GM18858 (cell line): ENCODE measurements at regions not wholly inside any gene's neighbourhood (a gene's known extent, or its start where the extent isn't known, plus 50 kb on each side); places are given as distances from the start of the nearest gene placed in this dataset.
"Not testable (repeated sequence)": the region's sequence is repeated elsewhere in the genome, so short reads cannot be mapped to it uniquely, and the experiment has no call there.

Experiments used
- ATAC-seq: cut with Tn5 transposase; IDR thresholded peaks from one replicate; pipeline ENCODE4 v1.9.1; 2021; ENCODE audit not compliant: unreplicated experiment

GRCh38 chr2:183892315-183892941 lies 705.9 kb upstream of the ZNF804A start:
- no peak for ATAC-seq

GRCh38 chr2:183898641-183899040 lies 699.7 kb upstream of the ZNF804A start:
- ATAC-seq = no peak

- ATAC-seq = no peak
Measured at GRCh38 chr2:183901931-183902330, 696.4 kb upstream of the ZNF804A start.

GRCh38 chr2:183903026-183903425 lies 695.3 kb upstream of the ZNF804A start:
- no peak for ATAC-seq

- not testable (repeated sequence) for ATAC-seq
Measured at GRCh38 chr2:183916041-183916440, 682.3 kb upstream of the ZNF804A start.

- ATAC-seq = no peak
Measured at GRCh38 chr2:183919167-183919566, 679.2 kb upstream of the ZNF804A start.

- ATAC-seq = no peak
Measured at GRCh38 chr2:183919926-183920325, 678.4 kb upstream of the ZNF804A start.

- ATAC-seq = no peak
Measured at GRCh38 chr2:183925281-183925680, 673.0 kb upstream of the ZNF804A start.

- no peak for ATAC-seq
Measured at GRCh38 chr2:183926433-183926832, 671.9 kb upstream of the ZNF804A start.

GRCh38 chr2:183927406-183928325 lies 670.7 kb upstream of the ZNF804A start:
- no peak for ATAC-seq

GRCh38 chr2:183935005-183935404 lies 663.3 kb upstream of the ZNF804A start:
- no peak for ATAC-seq

- ATAC-seq = no peak
Measured at GRCh38 chr2:183937220-183937619, 661.1 kb upstream of the ZNF804A start.

- no peak for ATAC-seq
Measured at GRCh38 chr2:183946193-183946592, 652.1 kb upstream of the ZNF804A start.

GRCh38 chr2:183948861-183949260 lies 649.5 kb upstream of the ZNF804A start:
- ATAC-seq = no peak

- no peak for ATAC-seq
Measured at GRCh38 chr2:183950673-183951072, 647.7 kb upstream of the ZNF804A start.

- no peak for ATAC-seq
Measured at GRCh38 chr2:183951630-183952029, 646.7 kb upstream of the ZNF804A start.

- ATAC-seq = no peak
Measured at GRCh38 chr2:183952741-183953140, 645.6 kb upstream of the ZNF804A start.

GRCh38 chr2:183963609-183964008 lies 634.7 kb upstream of the ZNF804A start:
- ATAC-seq = no peak

- ATAC-seq = no peak
Measured at GRCh38 chr2:183964565-183964964, 633.8 kb upstream of the ZNF804A start.

- ATAC-seq = no peak
Measured at GRCh38 chr2:183967756-183968155, 630.6 kb upstream of the ZNF804A start.

- not testable (repeated sequence) for ATAC-seq
Measured at GRCh38 chr2:183975676-183976075, 622.7 kb upstream of the ZNF804A start.

GRCh38 chr2:183984871-183985270 lies 613.5 kb upstream of the ZNF804A start:
- ATAC-seq = no peak
